NOMO-1 treated with dmso at 0.1 percent for 144 hours (cell line): ENCODE measurements at regions not wholly inside any gene's neighbourhood (a gene's known extent, or its start where the extent isn't known, plus 50 kb on each side); places are given as distances from the start of the nearest gene placed in this dataset.
"Not testable (repeated sequence)": the region's sequence is repeated elsewhere in the genome, so short reads cannot be mapped to it uniquely, and the experiment has no call there.

Experiments used
- DNase-seq: peaks from one replicate; lab custom pipeline; 2025; ENCODE audit not compliant: unreplicated experiment; lab: John Stamatoyannopoulos, UW

- no peak for DNase-seq
Observed at GRCh38 chr6:156689656-156690055, 87.5 kb upstream of the ARID1B start.

GRCh38 chr6:156688620-156688971 lies 88.6 kb upstream of the ARID1B start:
- DNase-seq: no peak

GRCh38 chr6:156687789-156688619 lies 89.2 kb upstream of the ARID1B start:
- DNase-seq: no peak

GRCh38 chr6:156686995-156687788 lies 90.0 kb upstream of the ARID1B start:
- DNase-seq: peak; percentile 63

GRCh38 chr6:156686301-156686994 lies 90.7 kb upstream of the ARID1B start:
- no peak for DNase-seq

GRCh38 chr6:156685823-156686222 lies 91.4 kb upstream of the ARID1B start:
- DNase-seq: no peak

GRCh38 chr6:156683821-156684220 lies 93.4 kb upstream of the ARID1B start:
- no peak for DNase-seq

GRCh38 chr6:156676721-156677120 lies 100.5 kb upstream of the ARID1B start:
- DNase-seq: no peak

- no peak for DNase-seq
Observed at GRCh38 chr6:156674197-156674596, 103.0 kb upstream of the ARID1B start.

GRCh38 chr6:156670097-156670496 lies 107.1 kb upstream of the ARID1B start:
- not testable (repeated sequence) for DNase-seq

- no peak for DNase-seq
Observed at GRCh38 chr6:156662025-156662445, 115.1 kb upstream of the ARID1B start.

- DNase-seq: no peak
Observed at GRCh38 chr6:156660389-156660788, 116.8 kb upstream of the ARID1B start.

GRCh38 chr6:156659822-156660198 lies 117.4 kb upstream of the ARID1B start:
- DNase-seq: no peak

GRCh38 chr6:156658966-156659821 lies 118.0 kb upstream of the ARID1B start:
- DNase-seq: no peak

- no peak for DNase-seq
Observed at GRCh38 chr6:156658186-156658965, 118.8 kb upstream of the ARID1B start.

GRCh38 chr6:156657296-156657695 lies 119.9 kb upstream of the ARID1B start:
- DNase-seq: no peak

- no peak for DNase-seq
Observed at GRCh38 chr6:156654919-156655918, 122.0 kb upstream of the ARID1B start.

GRCh38 chr6:156652231-156652750 lies 124.9 kb upstream of the ARID1B start:
- no peak for DNase-seq

GRCh38 chr6:156651486-156651885 lies 125.7 kb upstream of the ARID1B start:
- DNase-seq: no peak
